Thyroid gland (tissue), 4 donors: ENCODE measurements at regions not wholly inside any gene's neighbourhood (a gene's known extent, or its start where the extent isn't known, plus 50 kb on each side); places are given as distances from the start of the nearest gene placed in this dataset.
"Not testable (repeated sequence)": the region's sequence is repeated elsewhere in the genome, so short reads cannot be mapped to it uniquely, and the experiment has no call there.

Experiments
- DNase-seq, 2 donors: peaks; one replicate each; pipeline ENCODE4 v3.0.0-alpha.2; 2019
- H3K27ac ChIP-seq, 3 donors: fragments of 200-600 bp; sonication (generic); 1 replicate in 2 of 3; 2 replicates in 1 of 3; pipeline ENCODE4 v1.5.1; 2016 to 2019; ENCODE audit warnings: mild to moderate bottlenecking in 1 of 3, moderate library complexity in 1 of 3
- H3K27me3 ChIP-seq: fragments of 200-600 bp; sonication (generic); one replicate; pipeline ENCODE4 v1.5.1; 2019
- H3K36me3 ChIP-seq, 2 donors: fragments of 200-600 bp; sonication (generic); one replicate each; pipeline ENCODE4 v1.5.1; 2016 to 2019
- H3K4me1 ChIP-seq, 2 donors: fragments of 200-600 bp; sonication (generic); one replicate each; pipeline ENCODE4 v1.5.1; 2017 to 2019
- H3K4me3 ChIP-seq, 3 donors: fragments of 200-600 bp; sonication (generic); replicated peaks in 1 of 3; 1 replicate in 2 of 3; 2 replicates in 1 of 3; pipeline ENCODE4 v1.5.1; 2016; ENCODE audit warnings: mild to moderate bottlenecking in 1 of 3
- H3K9me3 ChIP-seq: fragments of 200-600 bp; sonication (generic); one replicate; pipeline ENCODE4 v1.5.1; 2017
- CTCF ChIP-seq, 6 experiments: fragments of 200-600 bp in 3 of 6; fragments of 450-650 bp in 3 of 6; sonication (generic) in 3 of 6; IDR thresholded peaks; one replicate each; pipeline ENCODE4 v1.5.1; 2016 to 2019; ENCODE audit warnings: antibody characterized with exemption in 6 of 6, mild to moderate bottlenecking in 2 of 6, inconsistent platforms in 1 of 6, moderate library complexity in 1 of 6
- POLR2A ChIP-seq, 2 donors: fragments of 450-650 bp; IDR thresholded peaks; one replicate each; pipeline ENCODE4 v1.6.1; 2017; ENCODE audit warnings: antibody characterized with exemption in 2 of 2, mild to moderate bottlenecking in 2 of 2, moderate library complexity in 1 of 2
- WGBS, 2 donors: methylation state at CpG; one replicate each; pipeline ENCODE4 v1.1.5; 2017; 5-methylcytosine and 5-hydroxymethylcytosine counted together
- intact Hi-C: fragments of 100-400 bp; cut with DNase I; formaldehyde crosslinking; loops from one replicate; pipeline ENCODE4 v1.15.1; 2023

GRCh38 chr10:61047081-61047480, 103.1 kb upstream of the RHOBTB1 start:
- H3K4me1 ChIP-seq, result no peaks in the 10 kb centered on the region
- no peak for DNase-seq
- H3K27me3 ChIP-seq, result no peaks in the 10 kb centered on the region
- H3K27ac ChIP-seq, result no peak overlapping the region
- no peaks in the 10 kb centered on the region for H3K36me3 ChIP-seq
- WGBS, 2 donors, result 75 to 81% methylated on average over 5 of the region's 5 CpGs
- H3K4me3 ChIP-seq, result no peak overlapping the region
- intact Hi-C loops, result no loop called here
- TF ChIP-seq CTCF (IDR thresholded peaks at IDR 0.05) (no peak), POLR2A (IDR thresholded peaks at IDR 0.05) (no peak)
- no peaks in the 10 kb centered on the region for H3K9me3 ChIP-seq

DNA sequence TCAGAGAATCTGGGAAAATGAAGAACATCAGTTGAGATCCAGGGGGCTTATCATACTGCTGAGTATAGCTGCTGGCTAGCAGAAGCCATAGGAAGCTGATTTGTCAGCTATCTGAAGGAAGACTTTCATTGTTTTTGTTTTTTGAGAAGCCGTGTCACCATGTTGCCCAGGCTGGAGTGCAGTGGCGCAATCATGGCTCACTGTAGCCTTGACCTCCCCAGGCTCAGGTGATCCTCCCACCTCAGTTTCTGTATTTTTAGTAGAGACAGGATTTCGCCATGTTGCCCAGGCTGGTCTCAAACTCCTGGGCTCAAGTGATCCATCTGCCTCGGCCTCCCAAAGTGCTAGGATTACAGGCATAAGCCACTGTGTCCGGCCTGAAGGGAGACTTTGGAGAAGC, 101.5 kb upstream of the RHOBTB1 start:
- H3K4me3 ChIP-seq, H3K27me3 ChIP-seq, DNase-seq, H3K36me3 ChIP-seq, H3K4me1 ChIP-seq, intact Hi-C loops, H3K9me3 ChIP-seq, H3K27ac ChIP-seq: not testable (repeated sequence)
- WGBS, 2 donors, result 92 to 95% methylated on average over 5 of the region's 5 CpGs

GRCh38 chr10:61042533-61042932, 98.5 kb upstream of the RHOBTB1 start:
- intact Hi-C loops, result no loop called here
- Histone ChIP-seq H3K36me3 (no peaks in the 10 kb centered on the region), H3K4me3 (no peak overlapping the region), H3K4me1 (no peaks in the 10 kb centered on the region), H3K27ac (no peak overlapping the region), H3K9me3 (no peaks in the 10 kb centered on the region), H3K27me3 (no peaks in the 10 kb centered on the region)
- DNase-seq, result no peak
- TF ChIP-seq CTCF (IDR thresholded peaks at IDR 0.05), result no peak
- TF ChIP-seq POLR2A (IDR thresholded peaks at IDR 0.05), result no peak

DNA sequence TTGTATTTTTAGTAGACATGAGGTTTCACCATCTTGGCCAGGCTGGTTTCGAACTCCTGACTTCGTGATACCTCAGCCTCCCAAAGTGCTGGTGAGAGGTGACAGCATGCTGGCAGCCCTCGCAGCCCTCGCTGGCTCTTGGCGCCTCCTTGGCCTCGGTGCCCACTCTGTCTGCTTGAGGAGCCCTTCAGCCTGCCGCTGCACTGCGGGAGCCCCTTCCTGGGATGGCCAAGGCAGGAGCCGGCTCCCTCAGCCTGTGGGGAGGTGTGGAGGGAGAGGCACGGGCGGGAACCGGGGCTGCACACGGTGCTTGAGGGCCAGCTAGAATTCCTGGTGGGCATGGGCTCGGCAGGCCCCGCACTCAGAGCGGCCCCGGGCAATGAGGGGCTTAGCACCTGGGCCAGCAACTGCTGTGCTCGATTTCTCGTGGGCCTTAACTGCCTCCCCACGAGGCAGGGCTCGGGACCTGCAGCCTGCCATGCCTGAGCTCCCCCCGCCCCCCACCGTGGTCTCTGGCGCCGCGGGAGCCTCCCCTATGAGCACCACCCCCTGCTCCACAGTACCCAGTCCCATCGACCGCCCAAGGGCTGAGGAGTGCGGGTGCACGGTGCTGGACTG, 96.5 kb upstream of the RHOBTB1 start:
- H3K4me1 ChIP-seq, result no peaks in the 10 kb centered on the region
- H3K36me3 ChIP-seq, result no peaks in the 10 kb centered on the region
- no peaks in the 10 kb centered on the region for H3K9me3 ChIP-seq
- H3K27me3 ChIP-seq, result no peaks in the 10 kb centered on the region
- no peak overlapping the region for H3K4me3 ChIP-seq
- intact Hi-C loops, result no loop called here
- no peak for TF ChIP-seq CTCF (IDR thresholded peaks at IDR 0.05)
- TF ChIP-seq POLR2A (IDR thresholded peaks at IDR 0.05), result no peak
- DNase-seq, result no peak
- H3K27ac ChIP-seq, result no peak overlapping the region
- WGBS, 2 donors, result 95 to 97% methylated on average over 12 to 25 of the region's 30 CpGs

DNA sequence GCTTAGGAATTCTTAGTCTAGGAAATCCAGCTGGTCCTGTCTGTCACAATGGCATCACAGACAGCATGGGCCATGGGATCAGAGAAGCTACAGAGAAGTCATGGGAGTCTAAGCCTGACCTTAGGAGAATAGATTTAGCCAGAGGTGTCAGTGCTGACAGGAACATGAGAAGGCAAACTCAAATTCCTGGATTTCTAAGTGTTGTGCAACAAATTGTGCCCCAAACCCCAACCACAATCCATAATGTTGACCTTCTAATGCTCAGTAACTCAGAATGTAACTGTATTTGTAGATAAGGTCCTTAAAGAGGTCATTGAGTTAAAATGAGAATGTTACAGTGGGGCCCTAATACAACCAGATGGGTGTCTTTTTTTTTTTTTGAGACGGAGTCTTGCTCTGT, 95.9 kb upstream of the RHOBTB1 start:
- no peak for TF ChIP-seq POLR2A (IDR thresholded peaks at IDR 0.05)
- TF ChIP-seq CTCF (IDR thresholded peaks at IDR 0.05), result no peak
- Histone ChIP-seq H3K36me3 (no peaks in the 10 kb centered on the region), H3K27ac (no peak overlapping the region), H3K27me3 (no peaks in the 10 kb centered on the region), H3K4me1 (no peaks in the 10 kb centered on the region), H3K4me3 (no peak overlapping the region), H3K9me3 (no peaks in the 10 kb centered on the region)
- 93 to 100% methylated on average over 1 of the region's 1 CpG for WGBS, 2 donors
- no peak for DNase-seq
- intact Hi-C loops, result no loop called here

- H3K27ac ChIP-seq, H3K9me3 ChIP-seq, H3K4me1 ChIP-seq, H3K36me3 ChIP-seq, H3K4me3 ChIP-seq, H3K27me3 ChIP-seq, intact Hi-C loops, DNase-seq: not testable (repeated sequence)
- WGBS, 2 donors, result 92 to 95% methylated on average over 16 of the region's 16 CpGs
These were observed 93.4 kb upstream of the RHOBTB1 start for GRCh38 chr10:61037261-61037830.

- H3K4me1 ChIP-seq, H3K27ac ChIP-seq, H3K36me3 ChIP-seq, DNase-seq, H3K4me3 ChIP-seq, H3K9me3 ChIP-seq, intact Hi-C loops, H3K27me3 ChIP-seq: not testable (repeated sequence)
- WGBS, 2 donors, result 97 to 98% methylated on average over 3 of the region's 3 CpGs
These were observed 92.2 kb upstream of the RHOBTB1 start for GRCh38 chr10:61036148-61036547.
